ENCODE measurements at regions not wholly inside any gene's neighbourhood (a gene's known extent, or its start where the extent isn't known, plus 50 kb on each side); places are given as distances from the start of the nearest gene placed in this dataset.

DNA sequence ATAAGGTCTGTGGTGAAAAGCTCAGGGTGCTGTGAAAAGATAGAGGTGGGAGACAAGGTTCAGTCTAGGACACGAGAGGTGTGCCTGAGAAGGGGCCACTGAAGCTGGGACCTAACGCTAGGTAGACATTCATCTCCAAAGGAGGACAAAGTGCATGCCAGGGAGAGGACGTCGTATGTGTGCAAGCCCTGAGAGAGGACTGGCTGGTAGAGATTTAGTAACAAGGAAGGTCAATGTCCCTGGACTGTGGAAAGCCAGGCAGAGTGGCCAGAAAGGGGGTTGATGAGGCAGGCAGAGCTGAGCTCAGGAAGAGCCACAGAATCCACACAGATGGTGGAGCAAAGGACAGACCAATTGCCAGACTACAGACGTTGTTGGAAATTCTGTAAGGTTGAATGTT lies 817.6 kb downstream of the CCSER2 start:
- DNase-seq (ENCODE audit: low spot score), result no peak

DNA sequence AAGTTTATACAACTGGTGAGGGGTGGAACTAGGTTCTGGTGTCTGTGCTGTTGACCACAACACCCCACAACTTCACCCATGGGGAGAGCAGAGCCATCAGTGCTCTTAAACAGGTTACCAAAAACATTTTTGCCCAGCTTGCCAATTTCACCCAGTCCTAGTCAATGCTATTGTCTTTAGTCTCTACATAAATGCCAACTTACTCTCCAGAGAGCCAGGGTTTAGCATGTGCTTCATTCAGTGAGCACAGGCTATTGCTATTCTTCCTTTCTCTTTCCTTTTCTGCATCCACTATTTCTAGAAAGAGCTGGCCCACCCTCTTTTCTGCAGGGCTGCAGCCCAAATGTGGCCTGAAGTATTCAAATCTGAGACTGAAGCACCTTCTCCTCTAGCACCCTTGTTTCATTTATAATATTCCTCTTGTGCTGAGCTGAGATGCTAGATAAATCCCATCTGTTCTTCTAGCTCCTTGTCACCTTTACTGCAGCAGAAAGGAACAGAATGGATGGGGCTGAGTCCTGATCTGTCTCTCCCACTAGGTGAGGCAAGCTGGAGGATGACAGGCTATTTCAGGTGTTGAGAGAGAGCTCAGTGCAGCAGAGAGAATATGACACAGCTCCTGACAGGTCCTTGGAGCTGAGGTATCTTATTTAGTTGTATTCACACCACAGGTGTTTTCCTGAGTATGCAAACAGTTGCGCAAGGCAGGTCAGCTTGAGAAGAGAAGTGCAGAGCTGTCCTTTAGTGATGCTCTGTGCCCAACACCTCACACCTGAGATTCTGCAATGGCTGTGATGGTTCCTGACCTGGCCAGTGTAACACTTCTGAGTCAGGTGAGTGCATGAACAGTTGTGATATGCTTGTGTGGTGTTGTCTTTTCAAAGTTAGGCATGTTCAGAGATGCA lies 819.2 kb downstream of the CCSER2 start:
- DNase-seq (ENCODE audit: low spot score), result no peak

DNA sequence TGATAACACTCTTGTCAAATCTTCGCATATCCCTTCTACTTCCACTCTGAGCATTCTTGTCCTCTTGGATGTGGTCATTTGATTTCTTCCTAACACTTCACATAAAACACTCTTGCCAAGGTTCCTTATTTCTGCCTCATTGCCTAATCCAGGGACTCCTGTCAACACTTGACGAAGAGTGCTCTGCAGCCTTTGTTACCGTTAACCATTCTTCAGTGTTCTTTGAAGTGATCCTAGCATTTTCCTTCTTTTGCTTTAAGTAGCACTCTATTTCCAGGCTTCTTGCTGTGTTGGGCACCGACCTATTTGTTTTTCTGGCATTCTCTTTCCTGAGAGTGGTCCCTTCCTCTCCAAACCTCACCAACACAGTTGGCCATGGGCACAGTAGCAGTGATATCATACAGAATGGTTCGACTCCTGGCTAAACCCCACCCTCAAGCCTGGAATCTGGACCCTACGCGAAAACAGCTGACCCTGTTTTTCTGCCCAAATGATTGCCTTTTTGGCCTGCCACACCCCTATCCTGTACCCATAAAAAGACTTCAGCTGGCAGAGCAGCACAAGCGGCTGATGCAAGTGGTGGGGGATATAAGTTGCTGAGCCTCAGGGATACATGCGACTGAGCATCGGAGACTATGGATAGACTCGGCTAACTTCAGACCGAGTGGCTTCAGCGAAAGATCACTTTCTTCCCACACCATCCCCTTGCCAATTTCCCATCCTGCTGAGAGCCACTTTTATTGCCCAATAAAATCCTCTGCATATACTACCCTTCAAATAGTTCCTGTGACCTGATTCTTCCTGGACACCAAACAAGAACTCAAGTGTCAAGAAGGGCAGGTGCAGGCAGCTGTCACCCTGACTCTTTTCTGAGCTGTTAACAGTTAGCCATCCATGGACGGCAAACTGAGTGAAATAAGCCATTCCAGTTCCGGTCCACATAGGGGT lies 820.6 kb downstream of the CCSER2 start:
- DNase-seq (ENCODE audit: low spot score), result no peak

DNA sequence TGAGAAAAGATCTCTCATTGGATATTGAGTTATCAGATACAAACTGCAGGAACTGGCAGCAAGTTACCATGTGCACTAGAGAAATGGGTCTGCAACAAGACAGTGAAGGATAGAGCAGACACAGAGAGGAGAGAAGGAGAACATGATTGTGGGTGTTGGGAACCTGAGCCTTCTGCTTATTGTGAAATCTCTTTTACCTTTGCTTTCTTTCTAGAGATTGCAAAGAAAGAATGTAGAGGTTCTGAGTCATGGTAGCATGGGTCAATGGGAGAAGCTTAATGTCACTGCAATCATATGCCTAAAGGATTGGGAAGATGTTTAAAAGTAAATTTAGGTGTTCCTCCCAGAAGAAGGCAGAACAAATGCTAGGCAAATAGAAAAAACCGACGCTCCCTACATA lies 821.4 kb downstream of the CCSER2 start:
- DNase-seq (ENCODE audit: low spot score), result no peak

DNA sequence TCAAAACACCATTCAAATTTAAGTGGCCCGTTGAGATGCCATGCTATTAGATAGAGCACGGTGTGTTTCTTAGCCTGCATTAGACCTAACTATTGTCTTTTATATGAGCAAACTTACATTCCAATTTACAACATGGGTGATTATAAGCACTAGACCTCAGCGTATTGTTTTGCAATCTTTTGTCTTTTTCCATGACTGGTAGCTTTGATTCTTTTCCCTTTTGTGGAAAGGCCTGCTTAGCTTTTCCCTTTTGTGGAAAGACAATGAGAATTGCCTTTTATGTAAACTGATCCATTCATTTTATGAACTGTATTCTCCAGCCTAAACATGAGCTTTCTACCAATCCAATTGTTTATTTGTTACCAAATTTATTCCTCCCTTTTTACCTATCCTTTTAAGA lies 823.1 kb downstream of the CCSER2 start:
- DNase-seq (ENCODE audit: low spot score), result no peak

DNA sequence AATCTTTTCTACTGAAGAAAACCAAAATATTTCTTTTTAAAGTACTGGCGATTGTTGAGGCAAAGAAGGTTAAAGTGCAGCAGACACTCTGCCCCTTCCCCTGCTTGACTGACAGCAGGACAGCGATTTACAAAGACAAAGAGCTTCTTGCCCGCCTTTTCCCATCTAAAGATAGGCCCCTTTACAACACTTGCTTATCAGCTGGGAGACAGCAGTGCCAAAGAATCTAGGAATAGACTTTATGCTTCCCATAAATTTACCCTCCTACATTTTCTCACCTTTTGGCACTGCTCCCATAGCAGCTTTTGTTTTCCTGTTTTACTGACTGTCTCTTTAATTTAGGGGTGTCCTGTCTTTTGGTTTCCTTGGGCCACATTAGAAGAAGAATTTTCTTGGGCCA lies 824.1 kb downstream of the CCSER2 start:
- DNase-seq (ENCODE audit: low spot score), result no peak

DNA sequence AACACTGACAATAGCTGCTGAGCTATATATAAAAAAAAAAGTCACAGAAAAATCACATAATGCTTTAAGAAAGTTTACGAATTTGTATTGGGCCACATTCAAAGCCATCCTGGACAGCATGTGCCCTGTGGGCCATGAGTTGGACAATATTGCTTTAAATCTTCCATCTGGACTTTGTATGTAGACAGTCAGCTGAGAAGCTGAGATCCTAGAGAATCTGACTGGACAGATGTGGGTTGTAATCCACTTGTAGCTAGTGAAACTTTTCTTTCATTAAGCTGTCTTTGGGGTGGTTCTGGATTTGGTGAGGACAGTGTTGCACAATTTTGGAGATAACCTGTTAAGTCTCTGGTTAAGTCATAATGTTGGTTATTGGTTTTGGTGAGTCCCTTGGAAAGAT lies 824.5 kb downstream of the CCSER2 start:
- DNase-seq (ENCODE audit: low spot score), result no peak

DNA sequence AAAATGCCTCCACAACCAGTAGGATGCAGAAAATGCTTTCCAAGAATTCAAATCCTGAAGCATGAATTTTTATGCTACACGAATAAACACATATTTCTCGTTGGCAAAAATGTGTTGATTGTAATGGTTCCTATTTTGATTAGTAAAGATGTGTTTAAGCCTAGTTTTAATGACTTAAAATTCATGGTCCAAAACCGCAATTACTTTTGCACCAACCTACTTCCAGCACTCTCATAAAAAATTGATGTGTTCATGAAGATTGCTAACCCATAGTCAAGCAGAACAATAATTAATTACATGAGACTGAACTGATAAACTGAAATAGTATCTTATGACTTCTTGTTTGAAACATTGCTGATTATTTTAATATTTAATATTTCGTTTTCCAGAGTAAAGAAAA lies 828.8 kb downstream of the CCSER2 start:
- no peak for DNase-seq (ENCODE audit: low spot score)

DNA sequence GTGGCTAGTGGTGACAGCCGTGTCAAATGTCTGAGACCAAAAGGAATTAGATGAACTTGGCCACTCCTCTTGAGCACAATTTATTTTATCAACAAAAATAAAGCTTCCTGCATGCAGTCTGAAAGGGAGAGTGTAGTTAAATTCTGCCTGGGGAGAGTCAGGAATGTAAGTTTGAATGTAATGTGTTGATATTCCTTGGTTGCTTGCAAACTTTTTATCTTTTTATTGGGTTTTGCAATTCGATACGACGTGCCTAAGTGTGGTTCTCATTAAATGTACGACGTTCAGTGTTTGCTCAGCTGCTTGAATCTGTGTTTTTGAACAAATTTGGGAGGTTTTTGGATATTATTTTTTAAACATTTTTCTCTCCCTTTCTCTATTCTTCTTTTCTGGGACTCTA lies 839.9 kb downstream of the CCSER2 start:
- no peak for DNase-seq (ENCODE audit: low spot score)

DNA sequence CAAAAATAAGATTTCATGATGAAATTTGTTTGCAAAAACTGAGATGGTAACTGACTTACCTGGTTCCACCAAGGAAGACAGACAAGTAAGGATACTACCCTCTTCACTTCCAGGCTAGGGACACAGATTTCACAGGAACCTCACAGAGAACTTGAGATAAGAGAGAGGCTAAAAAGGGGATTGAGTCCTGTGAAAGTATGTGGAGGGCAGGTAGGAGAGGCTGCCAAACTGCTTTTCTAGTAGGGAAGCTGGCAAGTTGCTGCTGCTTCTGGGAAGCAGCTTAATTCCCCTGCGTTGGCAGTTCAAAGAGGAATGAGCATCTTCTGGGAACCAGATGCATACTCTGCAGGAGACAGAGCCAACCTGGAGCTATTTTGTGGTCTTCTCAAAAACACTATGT lies 841.6 kb downstream of the CCSER2 start:
- DNase-seq (ENCODE audit: low spot score), result no peak

DNA sequence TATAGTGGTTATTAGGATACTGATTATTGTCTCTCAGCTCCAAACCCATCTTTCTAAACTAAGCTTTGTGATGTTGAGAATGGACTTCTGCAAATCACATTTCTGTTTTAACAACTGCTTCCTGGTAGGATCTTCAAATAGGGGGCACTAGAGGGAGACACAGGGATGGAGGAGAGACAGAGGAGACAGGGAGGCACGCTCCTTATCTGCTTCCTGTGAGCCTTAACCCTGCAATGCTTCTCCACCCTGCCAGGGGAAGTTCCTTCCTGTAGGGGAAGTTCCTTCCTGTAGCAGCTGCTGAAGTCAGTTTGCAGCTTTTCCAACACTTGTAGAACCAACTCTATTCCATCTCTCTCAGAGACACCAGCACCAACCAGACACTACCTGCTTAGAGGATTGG lies 847.2 kb downstream of the CCSER2 start:
- no peak for DNase-seq (ENCODE audit: low spot score)

DNA sequence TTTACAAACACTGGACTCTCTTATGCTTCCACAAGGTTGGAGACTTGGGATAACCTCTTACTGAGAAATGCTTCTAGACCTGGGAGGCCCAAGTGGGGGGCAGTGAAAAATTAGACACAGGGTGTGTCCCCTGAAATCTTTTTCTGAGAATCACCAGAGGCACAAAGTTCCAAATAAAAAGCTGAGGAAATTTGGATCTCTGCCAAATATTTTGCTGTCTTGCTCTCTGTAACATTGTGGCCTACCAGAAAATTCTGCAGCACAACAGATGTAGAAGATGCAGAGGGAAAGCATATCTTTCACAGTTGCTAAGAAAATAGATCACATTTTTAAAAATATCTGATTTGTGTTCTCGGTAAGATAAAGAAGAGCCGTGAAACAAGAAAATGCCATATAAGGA lies 849.4 kb downstream of the CCSER2 start:
- no peak for DNase-seq (ENCODE audit: low spot score)

DNA sequence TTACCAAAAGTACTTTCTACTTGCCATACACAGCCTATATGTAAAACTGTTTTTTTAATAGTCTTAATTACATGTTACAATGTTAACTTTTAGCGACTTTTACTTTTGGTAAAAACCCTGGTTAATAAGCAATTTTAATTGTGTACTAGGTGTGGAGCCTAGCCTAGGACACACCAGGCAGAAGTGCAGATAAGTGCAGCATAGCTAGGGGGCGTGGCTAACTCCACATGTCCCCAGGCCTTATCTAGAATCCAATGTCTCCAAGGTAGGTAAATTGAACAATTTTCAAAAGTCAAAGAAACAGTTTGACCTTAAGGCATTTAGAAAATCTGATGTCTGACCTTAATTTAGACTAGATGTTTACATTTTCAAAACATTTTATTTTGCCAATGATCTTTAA lies 858.7 kb downstream of the CCSER2 start:
- DNase-seq (ENCODE audit: low spot score), result no peak

DNA sequence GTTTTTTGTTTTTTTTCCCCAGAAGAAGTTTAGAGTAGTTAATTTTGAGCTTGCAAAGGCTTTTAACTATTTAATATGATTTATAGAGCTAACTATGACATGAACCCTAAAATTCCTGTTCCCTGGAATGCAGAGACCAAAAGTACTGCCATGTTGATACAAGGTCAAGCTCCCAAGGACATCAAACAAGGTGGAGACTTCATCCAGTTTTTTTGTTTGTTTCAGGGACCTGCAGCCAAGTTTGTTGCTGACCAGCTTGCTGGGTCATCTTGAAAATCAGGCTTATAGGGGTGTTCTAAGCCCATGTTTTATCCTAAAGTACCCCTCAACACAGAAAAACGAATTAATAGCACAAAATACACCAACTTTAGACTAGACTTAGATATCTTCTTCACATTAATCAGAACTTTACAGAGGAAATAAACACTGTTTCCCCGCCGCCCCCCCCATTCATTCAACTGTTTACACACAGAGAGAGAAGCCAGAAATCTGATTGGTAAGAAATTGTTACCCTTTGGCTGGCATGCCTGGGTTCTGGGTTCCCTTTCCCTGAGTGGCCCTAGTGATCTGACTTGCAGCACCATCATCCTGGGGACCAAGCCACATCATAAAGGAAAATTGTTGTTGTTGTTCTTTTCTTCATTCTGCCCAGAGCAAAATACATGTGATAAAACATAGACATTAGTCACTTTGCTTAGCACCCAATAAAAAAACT lies 860.5 kb downstream of the CCSER2 start:
- no peak for DNase-seq (ENCODE audit: low spot score)

DNA sequence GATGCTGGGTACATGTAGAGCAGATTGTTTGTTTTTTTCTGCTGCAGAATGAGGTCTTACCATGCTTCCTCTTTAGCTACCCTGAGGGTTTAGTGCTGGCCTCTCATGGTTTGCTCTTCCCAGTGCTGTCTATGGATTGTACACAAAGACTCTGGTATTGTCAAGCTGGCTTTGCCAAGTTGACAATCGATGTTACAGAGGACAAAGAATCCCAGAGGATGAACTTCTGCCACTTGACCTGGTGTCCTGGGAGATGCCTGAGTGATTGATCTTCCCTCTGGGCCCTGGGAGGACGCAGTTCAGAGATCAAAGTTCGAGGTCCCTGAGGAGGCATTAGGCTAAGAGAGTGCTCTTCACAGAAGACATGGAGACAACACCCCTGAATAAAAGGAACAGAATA lies 865.4 kb downstream of the CCSER2 start:
- DNase-seq (ENCODE audit: low spot score), result no peak

DNA sequence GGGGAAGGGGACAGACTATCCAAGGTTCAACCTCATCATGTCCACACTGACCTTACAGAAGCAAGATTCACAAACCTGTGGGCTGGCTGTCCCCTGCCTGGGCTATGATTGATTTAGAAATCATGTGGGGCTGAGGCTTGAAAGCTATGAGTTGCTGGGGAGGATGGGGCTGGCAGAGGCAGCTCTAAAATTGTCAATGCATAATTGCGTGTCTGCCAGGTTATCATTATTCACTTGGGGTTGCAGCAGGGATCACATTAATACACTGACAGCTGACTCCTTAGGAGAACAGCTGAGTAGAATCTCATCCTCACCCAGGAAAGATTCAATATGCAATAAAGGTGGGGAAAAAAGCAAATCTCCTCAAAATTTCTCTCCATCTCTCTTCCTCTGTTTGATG lies 866.3 kb downstream of the CCSER2 start:
- DNase-seq (ENCODE audit: low spot score), result no peak

DNA sequence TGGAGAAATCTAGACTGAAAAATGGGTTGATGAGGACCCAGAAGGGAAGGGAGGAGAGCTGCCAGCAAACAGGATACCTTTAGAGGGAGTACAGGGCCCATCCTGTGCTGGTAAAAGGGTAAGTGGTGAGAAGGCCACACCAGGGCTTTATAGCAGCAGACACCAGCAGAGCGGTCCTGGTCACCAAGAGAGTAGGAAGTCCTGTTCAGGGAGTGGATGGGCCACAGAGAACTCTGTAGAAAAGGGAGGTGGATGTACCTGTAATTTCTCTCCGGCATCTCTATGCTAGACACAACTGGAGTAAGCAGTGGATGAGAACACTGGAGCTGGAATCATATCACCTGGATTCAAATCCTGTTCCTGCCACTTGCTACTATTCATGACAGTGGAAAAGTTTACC lies 867.2 kb downstream of the CCSER2 start:
- DNase-seq (ENCODE audit: low spot score), result no peak

DNA sequence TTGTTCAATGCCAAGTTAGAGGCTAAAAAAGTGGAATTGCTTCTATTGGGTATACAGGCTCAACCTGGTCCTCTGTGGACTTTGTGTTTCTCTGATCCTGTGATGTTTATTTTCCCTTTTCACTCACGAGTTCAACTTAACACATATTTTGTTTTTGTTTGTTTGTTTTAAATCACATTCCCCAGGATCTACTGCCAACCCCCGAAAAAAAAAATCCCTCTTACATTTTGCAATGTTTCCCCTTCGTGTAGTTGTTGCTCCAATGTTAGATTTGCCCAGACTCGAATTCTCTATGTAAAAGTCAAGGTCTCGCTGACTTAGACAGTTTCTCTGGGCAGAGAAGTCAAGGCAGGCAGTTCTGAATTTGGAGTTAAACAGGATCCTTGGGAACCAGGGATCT lies 876.4 kb downstream of the CCSER2 start:
- DNase-seq (ENCODE audit: low spot score), result no peak

DNA sequence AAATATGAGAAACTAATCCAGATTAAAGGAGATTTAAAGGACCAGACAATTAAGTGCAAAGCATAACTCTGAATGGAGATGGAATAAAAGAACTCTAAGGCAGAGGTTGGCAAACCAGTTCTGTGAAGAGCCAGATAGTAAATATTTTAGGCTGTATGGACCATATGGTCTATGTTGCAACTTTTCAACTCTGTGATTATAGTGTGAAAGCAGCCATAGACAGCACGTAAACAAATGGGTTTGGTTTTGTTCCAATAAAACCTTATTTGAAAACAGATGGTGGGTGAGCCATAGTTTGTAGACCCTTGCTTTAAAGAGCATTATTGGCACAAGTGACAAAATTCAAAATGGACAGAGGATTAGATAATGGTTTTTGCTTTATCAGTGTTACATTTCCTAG lies 884.1 kb downstream of the CCSER2 start:
- no peak for DNase-seq (ENCODE audit: low spot score)

DNA sequence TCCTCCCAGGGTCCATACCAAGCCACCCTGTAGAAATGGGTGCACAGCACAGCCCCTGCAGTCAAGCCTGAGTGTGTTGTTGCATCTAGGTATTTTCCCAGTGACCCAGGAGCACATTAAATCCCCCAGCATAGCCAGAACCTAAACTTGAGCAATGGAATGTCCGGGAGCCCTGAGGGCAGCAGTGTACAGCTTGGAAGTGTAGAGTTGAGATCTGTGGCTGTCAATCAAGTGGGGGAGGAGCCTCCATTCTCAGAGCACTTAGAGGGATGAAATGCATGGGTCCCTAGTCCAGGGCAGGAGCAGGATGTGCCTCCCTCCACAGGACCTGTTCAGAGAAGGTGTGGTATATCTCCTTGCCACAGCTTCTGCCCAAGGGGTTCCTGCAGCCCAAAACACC lies 885.1 kb downstream of the CCSER2 start:
- DNase-seq (ENCODE audit: low spot score), result no peak

DNA sequence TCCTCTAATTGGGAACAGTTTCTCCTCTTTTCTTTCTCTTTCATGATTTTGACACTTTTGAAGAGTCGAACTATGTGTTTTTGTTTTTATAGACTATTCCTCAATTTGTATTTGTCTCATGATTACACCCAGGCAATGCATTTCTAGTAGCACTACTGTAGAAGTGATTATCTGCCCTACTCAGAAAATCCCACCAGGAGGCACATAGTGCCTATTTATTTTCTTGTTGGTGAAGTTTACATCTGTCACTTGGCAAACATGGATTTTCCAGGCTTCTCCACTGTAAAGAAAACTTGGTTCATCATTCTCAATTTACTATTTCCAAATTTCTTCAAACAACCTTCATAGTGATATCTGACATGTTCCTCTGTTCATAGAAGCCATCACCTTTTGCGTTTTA lies 893.9 kb downstream of the CCSER2 start:
- no peak for DNase-seq (ENCODE audit: low spot score)

DNA sequence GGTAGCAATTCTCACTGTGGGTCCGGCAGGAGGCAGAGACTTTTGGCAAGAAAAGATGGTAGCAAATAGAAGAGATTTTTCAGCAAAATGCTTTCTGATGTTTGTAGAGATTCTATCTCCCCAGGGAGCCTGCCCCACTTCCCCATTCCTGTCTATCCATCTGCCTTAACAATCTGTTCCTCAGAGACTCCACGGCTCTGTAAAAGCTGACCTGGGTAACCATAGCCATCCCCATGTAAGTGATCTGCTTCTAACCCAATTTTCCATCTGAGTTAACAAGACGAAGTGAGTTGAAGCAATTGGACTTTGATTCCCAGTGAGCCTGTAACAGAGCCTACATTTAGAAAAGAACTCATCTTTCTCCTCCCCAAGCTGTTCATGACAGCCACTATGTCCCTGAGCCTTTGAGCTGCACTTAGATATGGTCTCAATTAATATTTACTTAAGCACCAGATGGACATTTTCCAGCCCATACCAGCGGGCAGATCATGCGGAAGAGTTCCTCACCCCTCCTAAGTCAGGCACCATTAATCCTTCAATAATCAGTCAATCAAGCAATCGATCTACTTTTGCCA lies 896.1 kb downstream of the CCSER2 start:
- no peak for DNase-seq (ENCODE audit: low spot score)
